ENCODE measurements at regions not wholly inside any gene's neighbourhood (a gene's known extent, or its start where the extent isn't known, plus 50 kb on each side); places are given as distances from the start of the nearest gene placed in this dataset.

- H3K36me3 Mint-ChIP-seq = no peaks in the 10 kb centered on the region
- H3K4me3 Mint-ChIP-seq = no peak overlapping the region
- ChIA-PET POLR2A (no interaction called here), CTCF (no interaction called here)
- no peak overlapping the region for H3K27ac Mint-ChIP-seq
- H3K4me1 ChIP-seq (ENCODE audit: control insufficient read depth in 2 of 2, insufficient read depth in 2 of 2, low read length in 2 of 2) = no peaks in the 10 kb centered on the region
- intact Hi-C loops (cut with micrococcal nuclease) = no loop called here
- no peaks in the 10 kb centered on the region for H3K9me3 ChIP-seq (ENCODE audit: control insufficient read depth in 2 of 3, low read length in 3 of 3)
- no peaks in the 10 kb centered on the region for H3K36me3 ChIP-seq (ENCODE audit: control insufficient read depth in 2 of 3, insufficient read depth in 3 of 3, low read length in 3 of 3)
- H3K4me3 ChIP-seq (ENCODE audit: low read length) = no peak overlapping the region
- no peaks in the 10 kb centered on the region for H3K4me1 Mint-ChIP-seq
- ATAC-seq (no peak), DNase-seq (no peak)
- H3K27me3 ChIP-seq (ENCODE audit: control insufficient read depth in 2 of 2, insufficient read depth in 2 of 2, low read length in 2 of 2) = no peaks in the 10 kb centered on the region
- no peak overlapping the region for H3K27ac ChIP-seq (ENCODE audit: low read depth, low read length)
- no peaks in the 10 kb centered on the region for H3K27me3 Mint-ChIP-seq
- H3K9me3 Mint-ChIP-seq = no peaks in the 10 kb centered on the region
These were observed 1058.8 kb downstream of the NLGN4Y start for GRCh38 chrY:15583111-15583510.

GRCh38 chrY:15592957-15593356 lies 1068.6 kb downstream of the NLGN4Y start:
- Histone ChIP-seq H3K36me3 (ENCODE audit: control insufficient read depth in 2 of 3, insufficient read depth in 3 of 3, low read length in 3 of 3) (no peaks in the 10 kb centered on the region), H3K27ac (ENCODE audit: low read depth, low read length) (no peak overlapping the region), H3K4me1 (ENCODE audit: control insufficient read depth in 2 of 2, insufficient read depth in 2 of 2, low read length in 2 of 2) (no peaks in the 10 kb centered on the region), H3K4me3 (ENCODE audit: low read length) (no peak overlapping the region), H3K9me3 (ENCODE audit: control insufficient read depth in 2 of 3, low read length in 3 of 3) (no peaks in the 10 kb centered on the region), H3K27me3 (ENCODE audit: control insufficient read depth in 2 of 2, insufficient read depth in 2 of 2, low read length in 2 of 2) (no peaks in the 10 kb centered on the region)
- intact Hi-C loops (cut with micrococcal nuclease) = no loop called here
- ATAC-seq = no peak
- Mint-ChIP-seq H3K4me3 (no peak overlapping the region), H3K9me3 (peaks cover 0 to 3% (median 0%) of the 10 kb centered on the region in 11 donors), H3K27me3 (peaks cover 0 to 4% (median 0%) of the 10 kb centered on the region in 5 donors), H3K27ac (no peak overlapping the region), H3K36me3 (no peaks in the 10 kb centered on the region), H3K4me1 (no peaks in the 10 kb centered on the region)
- no peak for DNase-seq
- ChIA-PET POLR2A (no interaction called here), CTCF (no interaction called here)

DNA sequence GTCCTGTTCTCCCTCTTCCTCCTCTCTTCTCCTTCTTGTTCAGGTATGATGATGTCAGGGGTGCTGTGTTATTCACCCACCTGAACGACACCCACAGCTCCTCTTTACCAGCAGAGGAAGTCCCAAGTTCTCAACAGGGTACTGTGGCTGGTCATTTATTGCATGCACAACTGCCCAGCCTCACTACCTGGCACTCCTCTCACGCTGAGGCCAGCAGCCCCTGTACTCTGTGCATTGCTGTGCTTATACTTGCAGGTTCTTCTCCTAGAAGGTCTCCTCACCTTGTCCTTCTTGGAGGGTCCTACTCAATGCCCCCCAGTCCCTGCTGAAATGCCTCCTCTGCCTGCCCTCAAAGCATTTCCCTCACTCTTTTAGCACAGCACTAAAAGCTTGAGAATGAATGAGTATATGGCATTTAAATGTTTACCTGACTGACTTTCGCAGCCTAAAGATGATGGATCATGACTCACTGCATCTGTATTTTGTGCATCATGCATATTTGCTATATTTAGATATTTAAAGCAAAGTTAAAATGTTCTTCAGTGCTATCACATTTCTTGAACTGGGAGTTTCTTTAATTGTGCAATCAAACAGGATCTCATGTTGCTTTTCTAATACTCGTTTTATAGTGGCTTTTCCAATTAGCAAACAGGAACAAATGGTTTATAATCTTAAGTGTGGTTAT lies 1069.3 kb downstream of the NLGN4Y start:
- intact Hi-C loops (cut with micrococcal nuclease) = no loop called here
- H3K9me3 ChIP-seq (ENCODE audit: control insufficient read depth in 2 of 3, low read length in 3 of 3) = no peaks in the 10 kb centered on the region
- H3K4me3 ChIP-seq (ENCODE audit: low read length) = no peak overlapping the region
- CTCF ChIA-PET = no interaction called here
- H3K4me1 Mint-ChIP-seq = no peaks in the 10 kb centered on the region
- H3K27ac Mint-ChIP-seq = no peak overlapping the region
- no peaks in the 10 kb centered on the region for H3K36me3 ChIP-seq (ENCODE audit: control insufficient read depth in 2 of 3, insufficient read depth in 3 of 3, low read length in 3 of 3)
- ATAC-seq = no peak
- POLR2A ChIA-PET = no interaction called here
- no peaks in the 10 kb centered on the region for H3K4me1 ChIP-seq (ENCODE audit: control insufficient read depth in 2 of 2, insufficient read depth in 2 of 2, low read length in 2 of 2)
- no peak overlapping the region for H3K27ac ChIP-seq (ENCODE audit: low read depth, low read length)
- no peak overlapping the region for H3K4me3 Mint-ChIP-seq
- H3K9me3 Mint-ChIP-seq = peaks cover 0 to 3% (median 0%) of the 10 kb centered on the region in 11 donors
- H3K27me3 Mint-ChIP-seq = peaks cover 0 to 4% (median 0%) of the 10 kb centered on the region in 5 donors
- no peaks in the 10 kb centered on the region for H3K36me3 Mint-ChIP-seq
- H3K27me3 ChIP-seq (ENCODE audit: control insufficient read depth in 2 of 2, insufficient read depth in 2 of 2, low read length in 2 of 2) = no peaks in the 10 kb centered on the region
- no peak for DNase-seq

- DNase-seq (no peak), ATAC-seq (no peak)
- peaks cover 0 to 4% (median 0%) of the 10 kb centered on the region in 5 donors for H3K27me3 Mint-ChIP-seq
- peaks cover 0 to 3% (median 0%) of the 10 kb centered on the region in 11 donors for H3K9me3 Mint-ChIP-seq
- no peak overlapping the region for H3K4me3 ChIP-seq (ENCODE audit: low read length)
- no peaks in the 10 kb centered on the region for H3K36me3 ChIP-seq (ENCODE audit: control insufficient read depth in 2 of 3, insufficient read depth in 3 of 3, low read length in 3 of 3)
- no peaks in the 10 kb centered on the region for H3K9me3 ChIP-seq (ENCODE audit: control insufficient read depth in 2 of 3, low read length in 3 of 3)
- no peaks in the 10 kb centered on the region for H3K27me3 ChIP-seq (ENCODE audit: control insufficient read depth in 2 of 2, insufficient read depth in 2 of 2, low read length in 2 of 2)
- H3K27ac ChIP-seq (ENCODE audit: low read depth, low read length) = no peak overlapping the region
- H3K4me1 Mint-ChIP-seq = no peaks in the 10 kb centered on the region
- intact Hi-C loops (cut with micrococcal nuclease) = no loop called here
- no peak overlapping the region for H3K27ac Mint-ChIP-seq
- H3K36me3 Mint-ChIP-seq = no peaks in the 10 kb centered on the region
- no peaks in the 10 kb centered on the region for H3K4me1 ChIP-seq (ENCODE audit: control insufficient read depth in 2 of 2, insufficient read depth in 2 of 2, low read length in 2 of 2)
- CTCF ChIA-PET = no interaction called here
- no peak overlapping the region for H3K4me3 Mint-ChIP-seq
- POLR2A ChIA-PET = no interaction called here
These were observed 1069.8 kb downstream of the NLGN4Y start for GRCh38 chrY:15594179-15594578.

- Mint-ChIP-seq H3K4me3 (no peak overlapping the region), H3K4me1 (no peaks in the 10 kb centered on the region), H3K9me3 (peaks cover 0 to 9% (median 0%) of the 10 kb centered on the region in 11 donors), H3K27ac (no peak overlapping the region), H3K27me3 (peaks cover 0 to 5% (median 0%) of the 10 kb centered on the region in 5 donors), H3K36me3 (no peaks in the 10 kb centered on the region)
- no peak overlapping the region for H3K27ac ChIP-seq (ENCODE audit: low read depth, low read length)
- POLR2A ChIA-PET = no interaction called here
- no peak overlapping the region for H3K4me3 ChIP-seq (ENCODE audit: low read length)
- CTCF ChIA-PET = no interaction called here
- ATAC-seq (no peak), DNase-seq (no peak)
- intact Hi-C loops (cut with micrococcal nuclease) = no loop called here
- H3K27me3 ChIP-seq (ENCODE audit: control insufficient read depth in 2 of 2, insufficient read depth in 2 of 2, low read length in 2 of 2) = no peaks in the 10 kb centered on the region
- H3K36me3 ChIP-seq (ENCODE audit: control insufficient read depth in 2 of 3, insufficient read depth in 3 of 3, low read length in 3 of 3) = no peaks in the 10 kb centered on the region
- no peaks in the 10 kb centered on the region for H3K4me1 ChIP-seq (ENCODE audit: control insufficient read depth in 2 of 2, insufficient read depth in 2 of 2, low read length in 2 of 2)
- H3K9me3 ChIP-seq (ENCODE audit: control insufficient read depth in 2 of 3, low read length in 3 of 3) = no peaks in the 10 kb centered on the region
These were observed 1076.2 kb downstream of the NLGN4Y start for GRCh38 chrY:15600565-15600964.

DNA sequence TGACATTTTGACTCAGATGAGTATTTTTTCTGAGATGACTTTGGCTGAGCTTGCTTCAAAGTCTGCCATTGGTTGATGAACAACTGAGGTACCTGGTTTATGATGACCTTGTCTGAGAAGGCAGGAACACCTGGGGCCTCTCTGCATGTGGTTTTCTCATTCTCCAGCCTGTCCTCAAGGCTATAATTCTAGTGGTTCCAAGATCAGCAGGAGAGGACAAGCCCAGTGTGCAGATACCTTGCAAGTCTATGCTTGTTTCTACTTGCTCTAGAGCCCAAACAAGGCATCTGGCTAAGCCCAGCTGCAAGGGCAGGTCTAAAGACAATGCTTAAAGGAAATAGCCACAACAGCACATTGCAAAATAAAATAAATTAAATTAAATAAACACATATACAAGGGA lies 1100.0 kb downstream of the NLGN4Y start:
- no peak overlapping the region for H3K4me3 Mint-ChIP-seq
- ChIA-PET POLR2A (no interaction called here), CTCF (no interaction called here)
- ATAC-seq (no peak), DNase-seq (no peak)
- no peaks in the 10 kb centered on the region for H3K27me3 ChIP-seq (ENCODE audit: control insufficient read depth in 2 of 2, insufficient read depth in 2 of 2, low read length in 2 of 2)
- H3K4me3 ChIP-seq (ENCODE audit: low read length) = no peak overlapping the region
- H3K36me3 ChIP-seq (ENCODE audit: control insufficient read depth in 2 of 3, insufficient read depth in 3 of 3, low read length in 3 of 3) = no peaks in the 10 kb centered on the region
- H3K4me1 ChIP-seq (ENCODE audit: control insufficient read depth in 2 of 2, insufficient read depth in 2 of 2, low read length in 2 of 2) = no peaks in the 10 kb centered on the region
- H3K9me3 Mint-ChIP-seq = peaks cover 0 to 16% (median 0%) of the 10 kb centered on the region in 11 donors
- intact Hi-C loops (cut with micrococcal nuclease) = no loop called here
- H3K4me1 Mint-ChIP-seq = no peaks in the 10 kb centered on the region
- H3K27ac ChIP-seq (ENCODE audit: low read depth, low read length) = no peak overlapping the region
- no peaks in the 10 kb centered on the region for H3K36me3 Mint-ChIP-seq
- no peaks in the 10 kb centered on the region for H3K9me3 ChIP-seq (ENCODE audit: control insufficient read depth in 2 of 3, low read length in 3 of 3)
- no peak overlapping the region for H3K27ac Mint-ChIP-seq
- no peaks in the 10 kb centered on the region for H3K27me3 Mint-ChIP-seq

- Histone ChIP-seq H3K9me3 (ENCODE audit: control insufficient read depth in 2 of 3, low read length in 3 of 3) (no peaks in the 10 kb centered on the region), H3K4me3 (ENCODE audit: low read length) (no peak overlapping the region), H3K27ac (ENCODE audit: low read depth, low read length) (no peak overlapping the region), H3K27me3 (ENCODE audit: control insufficient read depth in 2 of 2, insufficient read depth in 2 of 2, low read length in 2 of 2) (no peaks in the 10 kb centered on the region), H3K36me3 (ENCODE audit: control insufficient read depth in 2 of 3, insufficient read depth in 3 of 3, low read length in 3 of 3) (no peaks in the 10 kb centered on the region), H3K4me1 (ENCODE audit: control insufficient read depth in 2 of 2, insufficient read depth in 2 of 2, low read length in 2 of 2) (no peaks in the 10 kb centered on the region)
- CTCF ChIA-PET = no interaction called here
- DNase-seq = no peak
- no peak overlapping the region for H3K4me3 Mint-ChIP-seq
- no peaks in the 10 kb centered on the region for H3K27me3 Mint-ChIP-seq
- H3K36me3 Mint-ChIP-seq = no peaks in the 10 kb centered on the region
- intact Hi-C loops (cut with micrococcal nuclease) = no loop called here
- POLR2A ChIA-PET = no interaction called here
- no peak overlapping the region for H3K27ac Mint-ChIP-seq
- peaks cover 0 to 12% (median 0%) of the 10 kb centered on the region in 11 donors for H3K9me3 Mint-ChIP-seq
- H3K4me1 Mint-ChIP-seq = no peaks in the 10 kb centered on the region
- ATAC-seq = no peak
These were observed 1100.6 kb downstream of the NLGN4Y start for GRCh38 chrY:15624928-15625327.
